NCI-H510A treated with DMSO at 0.1 percent for 48 hours (cell line): ENCODE measurements at regions not wholly inside any gene's neighbourhood (a gene's known extent, or its start where the extent isn't known, plus 50 kb on each side); places are given as distances from the start of the nearest gene placed in this dataset.
A peak's percentile ranks its signal among the peaks of the same experiment; 100 is the strongest.

Experiments
- DNase-seq: peaks from one replicate; lab custom pipeline; 2025; lab: John Stamatoyannopoulos, UW

DNA sequence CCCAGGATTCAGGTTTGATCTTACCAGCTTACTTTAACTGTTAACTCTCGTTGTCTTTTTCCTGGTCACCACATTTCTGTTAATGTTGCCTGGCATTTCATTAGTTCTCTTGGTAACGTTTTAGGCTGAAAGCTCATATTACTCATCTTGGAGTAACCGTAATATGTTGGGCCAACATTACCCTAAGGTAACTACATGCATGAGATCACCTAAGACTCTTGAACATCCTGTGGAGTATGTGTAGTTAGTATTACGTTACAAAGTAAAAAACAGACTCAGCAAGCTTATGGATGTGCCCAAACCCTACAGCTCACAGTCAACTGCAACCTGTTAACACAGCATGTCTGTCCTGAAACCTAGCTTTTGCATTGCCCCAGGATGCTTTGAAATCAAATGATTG is 203.3 kb upstream of the HS3ST1 start:
- peak; percentile 75 for DNase-seq

GRCh38 chr4:11631416-11631815 is 202.7 kb upstream of the HS3ST1 start:
- no peak for DNase-seq

- no peak for DNase-seq
Measured at GRCh38 chr4:11628093-11628725, 199.5 kb upstream of the HS3ST1 start.

- no peak for DNase-seq
Measured at GRCh38 chr4:11626066-11626465, 197.4 kb upstream of the HS3ST1 start.

GRCh38 chr4:11625211-11625610 is 196.5 kb upstream of the HS3ST1 start:
- no peak for DNase-seq

DNA sequence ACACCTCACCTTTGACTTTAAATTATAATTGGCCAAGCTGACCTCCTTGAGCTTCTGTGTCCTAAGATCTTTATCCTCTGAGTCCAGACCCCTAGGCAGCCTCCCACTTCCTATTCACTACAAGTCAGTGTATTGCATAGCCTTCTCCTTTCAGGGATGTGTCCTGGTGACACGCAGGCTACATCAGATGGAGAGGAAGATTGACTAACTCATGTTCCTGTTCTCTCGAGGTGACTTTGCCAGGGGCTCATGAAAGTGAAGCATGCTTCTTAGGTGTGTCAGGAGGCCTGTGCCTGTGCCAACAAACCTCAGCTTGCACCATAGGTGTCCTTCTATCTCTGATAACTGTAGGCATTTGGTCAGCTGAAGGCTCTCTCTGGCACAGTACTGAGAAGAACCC is 195.7 kb upstream of the HS3ST1 start:
- DNase-seq = no peak

- peak; percentile 29 for DNase-seq
Measured at GRCh38 chr4:11623726-11624037, 195.0 kb upstream of the HS3ST1 start.

DNA sequence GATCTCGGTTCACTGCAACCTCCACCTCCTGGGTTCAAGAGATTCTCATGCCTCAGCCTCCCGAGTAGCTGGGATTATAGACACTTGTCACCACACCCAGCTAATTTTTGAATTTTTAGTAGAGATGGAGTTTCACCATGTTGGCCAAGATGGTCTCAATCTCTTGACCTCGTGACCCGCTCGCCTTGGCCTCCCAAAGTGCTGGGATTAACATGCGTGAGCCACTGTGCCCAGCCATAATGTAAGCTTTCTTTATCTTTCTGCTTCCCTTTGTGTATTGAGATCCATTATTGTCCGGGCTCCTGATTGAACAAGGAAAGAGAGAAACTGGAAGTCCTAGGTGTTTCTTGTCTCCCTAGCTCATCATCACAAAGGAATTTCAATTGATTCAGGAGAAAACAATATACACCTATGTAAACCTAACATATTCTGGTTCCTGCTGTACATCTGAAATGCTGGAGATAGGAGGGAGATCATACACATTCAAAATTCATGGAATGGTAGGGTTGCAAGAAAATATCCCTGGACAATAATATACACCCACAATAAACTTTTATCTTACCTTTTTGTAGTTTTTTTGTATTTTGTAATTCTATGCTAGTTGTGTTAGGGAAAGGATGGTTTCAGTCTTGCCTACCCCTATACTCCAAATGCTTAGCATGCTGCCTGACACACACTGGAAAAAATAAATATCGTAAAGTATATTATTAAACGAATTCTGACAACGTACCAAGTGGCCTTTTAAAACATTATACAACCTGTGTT is 194.4 kb upstream of the HS3ST1 start:
- no peak for DNase-seq

DNA sequence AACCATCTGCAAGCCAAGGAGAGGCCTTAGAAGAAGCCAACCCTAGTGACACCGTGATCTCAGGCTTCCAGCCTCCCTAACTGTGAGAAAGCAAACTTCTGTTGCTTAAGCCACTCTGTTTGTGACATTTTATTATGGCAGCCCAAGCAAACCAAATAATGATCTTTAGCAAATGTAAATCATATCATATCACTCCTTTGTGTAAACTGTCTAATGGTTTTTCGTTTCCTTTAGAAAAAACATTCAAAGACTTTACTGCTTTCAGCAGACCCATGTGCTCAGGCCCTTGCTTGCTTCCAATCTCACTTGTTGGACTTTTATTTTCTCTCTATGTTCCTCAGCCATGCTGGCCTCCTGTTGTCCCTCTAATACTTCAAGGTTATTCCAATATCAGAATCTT is 192.2 kb upstream of the HS3ST1 start:
- DNase-seq = no peak

DNA sequence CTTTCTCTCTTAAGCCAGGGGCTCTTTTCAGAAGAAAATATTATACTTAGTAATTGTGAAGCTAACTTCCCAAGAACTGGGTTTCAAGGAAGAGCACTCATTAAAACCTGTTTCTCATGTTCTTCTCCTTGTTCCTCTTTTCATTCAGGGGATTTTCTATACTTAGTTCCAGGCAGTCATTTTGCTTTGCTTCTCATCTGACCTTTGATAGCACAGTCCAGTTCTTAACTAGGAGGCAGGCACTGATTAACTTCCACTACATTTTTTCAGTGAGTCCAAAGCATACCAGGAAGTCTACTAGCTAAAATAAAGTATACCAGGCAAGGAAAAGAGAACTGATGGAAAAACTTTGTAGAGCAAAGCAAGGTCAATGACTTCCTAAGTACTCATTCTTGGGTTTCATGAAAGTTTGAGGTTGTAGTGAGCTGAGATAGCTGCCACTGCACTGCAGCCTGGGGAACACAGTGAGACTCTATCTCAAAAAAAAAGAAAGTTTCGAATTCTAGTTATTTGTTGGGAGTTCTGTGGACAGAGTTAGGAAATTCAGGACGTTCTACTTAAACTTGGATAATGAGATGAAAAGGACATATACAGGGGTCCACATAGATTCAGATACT is 190.1 kb upstream of the HS3ST1 start:
- DNase-seq = no peak

DNA sequence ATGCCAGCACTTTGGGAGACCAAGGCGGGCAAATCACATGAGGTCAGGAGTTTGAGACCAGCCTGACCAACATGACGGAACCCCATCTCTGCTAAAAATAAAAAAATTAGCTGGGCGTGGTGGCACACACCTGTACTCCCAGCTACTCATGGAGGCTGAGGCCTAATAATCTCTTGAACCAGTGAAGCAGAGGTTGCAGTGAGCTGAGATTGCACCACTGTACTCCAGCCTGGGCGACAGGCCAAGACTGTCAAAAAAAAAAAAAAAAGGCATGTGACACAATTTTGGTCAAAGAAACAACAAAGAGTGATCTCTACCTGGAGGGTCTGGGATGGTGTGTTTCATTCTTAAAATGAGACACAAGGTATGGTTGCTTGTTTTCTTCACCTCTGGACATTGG is 188.2 kb upstream of the HS3ST1 start:
- no peak for DNase-seq

- no peak for DNase-seq
Measured at GRCh38 chr4:11615601-11616000, 186.9 kb upstream of the HS3ST1 start.

- no peak for DNase-seq
Measured at GRCh38 chr4:11614426-11614825, 185.7 kb upstream of the HS3ST1 start.

- DNase-seq = no peak
Measured at GRCh38 chr4:11611868-11612267, 183.2 kb upstream of the HS3ST1 start.

DNA sequence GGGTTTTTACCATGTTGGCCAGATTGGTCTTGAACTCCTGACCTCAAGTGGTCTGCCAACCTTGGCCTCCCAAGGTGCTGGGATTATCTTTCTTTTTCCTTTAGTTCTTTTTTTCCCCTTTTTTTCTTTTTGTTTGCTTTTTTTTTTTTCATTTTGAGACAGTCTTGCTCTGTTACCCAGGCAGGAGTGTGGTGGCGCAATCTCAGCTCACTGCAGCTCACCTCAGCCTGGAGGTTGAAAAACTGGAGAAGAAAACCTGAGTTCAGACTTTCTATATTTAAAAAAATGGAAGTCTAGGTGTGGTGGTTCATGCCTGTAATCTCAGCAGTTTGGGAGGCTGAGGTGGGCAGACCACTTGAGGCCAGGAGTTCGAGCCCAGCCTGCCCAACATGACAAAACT is 181.1 kb upstream of the HS3ST1 start:
- no peak for DNase-seq

DNA sequence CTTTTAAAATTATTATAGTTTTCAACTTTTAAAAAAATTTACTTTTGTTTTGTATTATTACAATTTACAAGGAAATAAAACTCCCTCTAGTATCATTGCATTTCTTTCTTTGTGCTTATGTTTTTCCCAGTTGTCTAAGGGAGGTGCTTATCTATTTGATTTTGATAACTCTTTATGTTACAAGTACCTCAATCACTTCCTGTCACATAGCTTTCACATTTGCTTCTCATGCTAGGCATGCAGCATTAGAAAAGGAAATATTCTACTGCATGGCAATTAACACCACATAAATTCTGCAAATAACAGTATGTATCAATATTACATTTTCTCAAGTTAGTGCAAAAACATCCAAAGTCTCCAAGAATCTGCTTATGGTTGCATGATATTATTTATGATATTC is 180.3 kb upstream of the HS3ST1 start:
- DNase-seq = peak; percentile 38

GRCh38 chr4:11606078-11606477 is 177.4 kb upstream of the HS3ST1 start:
- DNase-seq = no peak

- DNase-seq = no peak
Measured at GRCh38 chr4:11605597-11605996, 176.9 kb upstream of the HS3ST1 start.

- DNase-seq = peak; percentile 29
Measured at GRCh38 chr4:11604821-11605220, 176.1 kb upstream of the HS3ST1 start.

DNA sequence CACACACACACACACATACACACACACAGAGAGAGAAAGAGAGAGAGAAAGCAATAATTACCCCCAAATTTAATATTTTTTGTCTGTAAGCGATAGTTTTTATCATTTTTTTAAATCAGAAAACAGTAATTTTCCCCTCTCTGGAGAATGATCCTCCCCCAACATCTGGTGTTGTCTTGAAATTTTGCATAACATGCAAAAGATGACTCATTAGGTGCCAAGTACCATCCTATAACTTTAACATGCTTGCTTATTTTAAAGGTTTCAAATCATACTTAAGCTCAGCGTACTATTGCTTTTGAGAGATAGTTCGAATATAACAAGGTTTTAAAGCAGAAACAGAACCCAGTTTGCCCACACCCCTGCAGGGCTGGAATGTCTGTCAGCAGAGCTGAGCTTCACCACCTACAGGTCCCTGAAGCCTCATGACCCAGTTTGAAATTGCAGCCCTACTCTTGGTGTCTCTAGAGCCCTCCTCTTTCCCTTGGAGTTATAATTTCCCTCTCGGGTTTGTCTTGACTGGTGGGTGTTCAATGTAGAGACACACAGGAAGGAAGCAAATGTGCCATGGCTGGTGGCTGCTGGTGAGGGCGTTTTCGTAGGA is 175.0 kb upstream of the HS3ST1 start:
- DNase-seq = no peak

- DNase-seq = no peak
Measured at GRCh38 chr4:11602606-11603340, 174.1 kb upstream of the HS3ST1 start.

DNA sequence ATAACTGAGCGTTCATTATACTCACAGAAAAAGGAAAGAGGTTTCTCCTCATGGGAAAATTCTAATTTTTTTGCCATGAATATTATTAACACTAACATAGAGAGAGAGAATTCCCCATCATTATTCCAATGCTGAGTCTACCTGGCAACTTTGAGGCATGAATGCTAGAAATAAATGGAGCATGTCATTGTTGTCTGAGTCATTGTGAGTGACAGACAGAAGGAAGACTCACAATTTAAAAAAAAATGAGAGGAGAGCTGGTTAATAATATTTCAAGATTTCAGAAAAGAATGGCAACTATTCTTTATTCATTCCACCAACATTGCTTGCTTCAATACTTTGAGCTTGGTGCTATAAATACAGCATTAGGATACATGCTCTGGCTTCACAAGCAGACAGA is 170.4 kb upstream of the HS3ST1 start:
- DNase-seq = no peak

DNA sequence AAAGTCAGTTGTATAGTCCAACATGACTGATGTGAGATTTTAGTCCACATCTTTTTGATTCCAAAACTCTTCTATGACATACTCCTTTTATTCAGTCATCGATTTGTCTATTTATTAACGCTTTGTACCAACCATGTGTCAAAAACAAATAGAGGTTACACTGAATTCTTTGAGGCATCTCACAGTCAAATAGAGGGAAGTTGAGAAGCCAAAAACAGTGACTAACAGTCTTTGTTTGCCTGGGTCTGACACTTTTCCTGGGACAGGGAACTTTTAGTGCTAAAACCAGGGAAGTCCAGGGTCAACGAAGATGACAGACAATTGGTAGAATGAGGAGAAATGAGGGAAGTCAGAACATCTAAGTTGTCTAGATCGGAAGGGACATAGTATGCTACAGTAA is 169.9 kb upstream of the HS3ST1 start:
- DNase-seq = no peak
